ENCODE measurements at regions not wholly inside any gene's neighbourhood (a gene's known extent, or its start where the extent isn't known, plus 50 kb on each side); places are given as distances from the start of the nearest gene placed in this dataset.
"Not testable (repeated sequence)": the region's sequence is repeated elsewhere in the genome, so short reads cannot be mapped to it uniquely, and the experiment has no call there.

DNA sequence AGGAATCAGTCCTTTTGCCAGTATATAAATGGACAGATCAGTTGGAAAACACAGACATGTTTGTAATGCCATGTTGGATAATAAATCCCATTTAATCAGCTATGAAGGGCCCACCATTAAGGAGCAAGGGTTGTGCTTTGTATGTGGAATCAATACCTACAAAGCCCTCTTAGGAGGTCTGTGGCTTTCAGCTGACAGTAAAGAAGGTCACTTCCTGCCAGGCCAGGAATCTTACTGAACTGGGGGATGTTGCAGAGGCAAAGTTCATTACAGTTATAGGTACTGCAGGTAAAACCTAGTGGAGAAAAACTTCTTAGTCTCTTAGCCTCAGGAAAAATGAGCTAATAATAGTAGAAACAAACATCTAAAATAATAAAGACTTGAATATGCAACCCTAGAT lies 129.5 kb downstream of the FAM76B start:
- ATAC-seq: no peak

DNA sequence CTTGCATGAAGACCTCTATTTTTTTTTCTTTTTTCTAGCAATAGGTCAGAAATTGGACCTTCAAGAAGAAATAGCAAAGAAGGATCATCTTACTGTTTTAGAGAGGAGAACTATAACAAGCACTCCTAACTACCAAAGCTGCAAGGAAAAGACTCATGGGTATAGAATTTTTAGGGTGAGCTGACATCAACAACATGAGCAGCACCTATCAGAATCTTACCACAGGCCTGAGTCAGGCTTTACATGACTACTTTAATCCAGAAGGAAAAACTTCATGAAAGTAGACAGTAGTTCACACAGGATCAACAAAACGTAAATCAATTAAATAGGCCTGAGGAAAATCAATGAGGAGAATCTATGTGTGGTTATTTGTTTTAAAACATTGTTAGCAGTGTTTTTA lies 130.5 kb downstream of the FAM76B start:
- no peak for DNase-seq (ENCODE audit: low spot score)
- no peak for ATAC-seq

More for the DNA sequence above, 129.5 kb downstream of the FAM76B start:
- intact Hi-C loops (cut with DNase I): no loop called here
- DNase-seq (ENCODE audit: low spot score): no peak

DNA sequence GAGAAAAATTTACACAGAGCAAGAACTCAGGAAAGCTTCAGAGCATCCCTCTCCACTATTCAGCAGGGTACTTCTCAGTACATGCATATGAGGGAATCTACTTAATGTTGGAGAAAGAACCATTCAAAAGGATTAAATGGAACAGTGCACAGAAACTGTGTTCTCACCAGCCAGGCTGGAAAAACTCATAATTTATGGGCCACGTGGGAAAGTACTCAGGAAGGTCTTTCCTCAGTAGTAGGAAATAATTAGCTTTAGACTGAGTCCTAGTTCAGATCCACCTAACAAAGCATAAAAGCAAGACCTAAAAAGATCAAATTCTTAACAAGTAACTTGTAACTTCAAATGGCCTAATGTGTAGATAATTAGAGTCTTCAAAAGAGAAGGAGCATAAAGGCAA lies 134.0 kb downstream of the FAM76B start:
- no peak for DNase-seq (ENCODE audit: low spot score)
- peak; percentile 52 for ATAC-seq
- intact Hi-C loops (cut with DNase I): no loop called here

More for the DNA sequence above, 130.5 kb downstream of the FAM76B start:
- intact Hi-C loops (cut with DNase I): no loop called here

DNA sequence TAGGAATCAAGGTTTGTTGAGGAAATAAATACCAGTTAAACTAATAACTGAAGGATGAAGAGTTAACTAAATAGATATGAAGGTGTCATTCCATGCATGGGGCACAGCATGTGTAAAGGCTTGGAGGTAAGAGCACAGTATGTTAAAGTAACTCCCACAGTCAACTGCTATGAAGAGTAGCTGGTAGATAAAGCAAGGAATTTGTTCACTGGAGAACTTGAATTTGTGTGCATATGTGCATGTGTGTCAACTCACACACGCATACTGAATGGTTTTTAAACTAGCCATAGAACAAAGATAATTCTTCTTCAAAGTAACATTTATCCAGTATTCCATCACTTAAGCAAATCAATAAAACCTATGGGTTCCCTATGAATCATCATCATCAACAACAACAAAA lies 135.9 kb downstream of the FAM76B start:
- ATAC-seq (no peak), DNase-seq (ENCODE audit: low spot score) (no peak)
- intact Hi-C loops (cut with DNase I): no loop called here

DNA sequence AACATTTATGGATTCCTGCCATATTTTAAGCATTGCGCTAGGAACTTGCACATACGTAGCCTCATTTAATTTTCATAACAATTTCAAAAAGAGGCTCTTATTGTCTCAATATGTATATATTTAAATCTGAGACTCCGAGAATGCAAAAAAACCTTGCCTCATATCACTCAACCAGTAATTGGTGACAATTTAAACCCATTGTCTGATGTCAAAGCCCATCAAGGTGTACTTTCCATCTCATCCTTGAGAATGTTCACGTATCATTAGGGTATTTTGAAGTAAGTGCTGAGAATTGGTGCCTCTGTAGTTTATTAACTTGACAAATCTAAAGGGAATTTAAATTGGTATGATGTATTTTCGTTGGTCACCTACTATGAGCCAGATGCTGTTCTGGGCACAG lies 136.5 kb downstream of the FAM76B start:
- ATAC-seq (no peak), DNase-seq (ENCODE audit: low spot score) (no peak)
- intact Hi-C loops (cut with DNase I): no loop called here

DNA sequence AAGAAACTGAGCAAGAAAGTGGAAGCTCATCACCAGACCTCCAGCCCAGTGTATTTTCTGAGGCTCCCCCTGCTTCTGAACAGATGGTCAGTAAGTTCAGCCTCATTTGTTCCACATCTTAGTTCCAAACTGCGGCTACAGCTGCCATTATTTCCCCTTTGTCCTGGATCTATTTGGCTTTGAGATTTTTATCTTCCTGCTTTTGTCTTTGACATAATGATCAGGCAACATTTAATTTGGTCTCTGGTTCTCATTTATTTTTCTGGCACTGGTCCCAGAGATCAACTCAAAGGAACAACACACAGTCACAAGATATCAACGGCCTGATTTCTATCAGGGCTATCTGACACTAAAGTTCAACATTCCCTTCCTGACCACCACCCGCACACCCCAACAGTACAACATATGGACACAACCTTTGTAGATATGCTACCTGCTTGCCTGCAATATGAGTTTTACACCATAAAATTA lies 137.5 kb downstream of the FAM76B start:
- no peak for ATAC-seq
- intact Hi-C loops (cut with DNase I): no loop called here

DNA sequence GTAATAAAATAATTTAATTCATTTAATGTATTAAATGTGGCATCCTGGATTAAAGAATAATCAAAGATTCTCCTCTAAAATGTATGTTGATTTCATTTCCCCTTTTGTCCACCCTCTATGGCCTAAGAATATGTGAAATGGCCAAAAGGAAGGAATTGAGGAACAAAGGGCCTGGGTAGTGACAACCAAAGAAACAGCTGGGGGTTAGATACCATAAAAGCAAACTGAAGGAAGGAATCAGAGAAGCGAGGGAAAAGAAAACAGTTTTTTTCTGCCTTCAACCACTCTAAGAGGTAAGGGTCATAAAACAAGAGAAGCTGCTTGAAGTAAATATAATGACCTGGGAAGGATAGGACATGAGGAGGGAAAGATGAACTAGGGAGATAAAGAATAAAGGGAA lies 139.3 kb downstream of the FAM76B start:
- ATAC-seq (no peak), DNase-seq (ENCODE audit: low spot score) (no peak)
- intact Hi-C loops (cut with DNase I): no loop called here

More for the DNA sequence above, 137.5 kb downstream of the FAM76B start:
- no peak for DNase-seq (ENCODE audit: low spot score)

DNA sequence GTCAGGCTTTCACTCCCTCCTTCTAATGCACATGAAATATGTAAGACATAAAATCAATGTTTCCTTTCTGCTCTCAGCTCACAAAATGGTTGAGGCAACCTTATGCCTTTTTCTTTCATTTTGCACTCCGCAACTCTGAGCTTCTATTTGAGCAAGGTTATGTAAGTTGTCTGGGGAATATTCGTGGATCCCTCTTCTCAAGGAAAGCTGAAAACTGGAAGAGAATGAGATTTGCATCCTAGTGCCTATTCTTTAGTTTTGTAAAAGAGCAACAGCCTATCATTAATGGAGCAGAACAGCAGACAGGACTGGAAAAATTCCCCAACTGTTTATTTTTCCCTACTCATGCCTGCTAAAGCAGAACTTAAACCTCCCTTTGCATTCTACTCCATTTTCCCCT lies 141.7 kb downstream of the FAM76B start:
- no peak for ATAC-seq
- no peak for DNase-seq (ENCODE audit: low spot score)

DNA sequence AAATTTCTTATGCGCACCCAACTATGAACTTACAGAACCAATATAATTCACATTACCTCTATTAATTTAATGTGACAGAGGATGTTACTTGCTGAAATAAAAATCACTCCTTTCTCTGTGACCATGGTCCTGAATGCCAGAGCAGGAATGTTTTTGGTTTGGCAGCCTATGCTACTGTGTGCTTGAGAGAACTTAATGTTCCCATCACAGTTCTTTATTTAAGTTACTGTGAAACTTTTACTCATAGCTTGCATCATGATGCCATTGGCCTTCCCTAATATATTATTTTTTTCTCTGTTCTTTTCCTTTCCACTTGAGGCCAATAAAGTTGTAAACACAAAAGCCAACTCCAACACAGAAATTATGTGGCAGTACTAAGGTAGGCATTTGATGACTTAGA lies 142.2 kb downstream of the FAM76B start:
- ATAC-seq: peak; percentile 85
- no peak for DNase-seq (ENCODE audit: low spot score)
- intact Hi-C loops (cut with DNase I): no loop called here

More for the DNA sequence above, 141.7 kb downstream of the FAM76B start:
- intact Hi-C loops (cut with DNase I): no loop called here

DNA sequence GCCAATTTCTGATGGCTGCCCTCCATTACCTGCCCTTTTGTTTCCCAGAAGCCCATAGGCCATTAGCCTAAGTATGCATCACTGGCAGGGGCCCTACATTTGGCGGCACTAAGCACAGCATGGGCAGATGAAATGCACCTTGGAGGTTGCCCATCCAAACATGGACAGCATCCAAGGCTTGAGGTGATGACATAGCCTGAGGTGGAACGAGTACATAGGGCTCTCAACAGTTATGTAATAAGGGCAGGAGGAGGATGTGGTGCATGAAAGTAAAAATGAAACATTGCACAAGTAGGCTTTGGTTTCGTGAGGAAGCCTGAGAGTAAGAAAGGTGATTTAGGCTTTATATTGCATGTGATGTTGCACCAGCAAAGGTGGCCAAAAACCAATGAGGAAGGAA lies 148.1 kb downstream of the FAM76B start:
- ATAC-seq (peak; percentile 96), DNase-seq (ENCODE audit: low spot score) (no peak)
- intact Hi-C loops (cut with DNase I): no loop called here

DNA sequence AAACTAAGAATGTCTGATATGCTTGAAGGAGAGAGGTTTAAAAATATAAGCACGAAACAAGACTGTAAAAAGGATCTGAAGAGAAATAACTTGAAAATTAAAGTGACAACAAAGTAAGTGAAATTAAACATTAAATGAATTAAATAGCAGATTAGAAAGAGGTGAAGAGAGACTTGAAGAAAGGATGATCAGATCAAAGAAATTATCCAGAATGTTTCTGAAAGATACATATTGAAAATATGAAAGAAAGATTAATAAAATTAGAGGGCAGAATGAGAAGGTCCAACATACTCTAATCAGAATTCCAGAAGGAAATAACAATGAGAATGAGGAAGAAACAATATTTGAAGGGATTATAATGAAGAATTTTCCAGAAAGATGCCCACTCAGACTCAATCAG lies 151.1 kb downstream of the FAM76B start:
- ATAC-seq: no peak
- intact Hi-C loops (cut with DNase I): no loop called here
- no peak for DNase-seq (ENCODE audit: low spot score)

DNA sequence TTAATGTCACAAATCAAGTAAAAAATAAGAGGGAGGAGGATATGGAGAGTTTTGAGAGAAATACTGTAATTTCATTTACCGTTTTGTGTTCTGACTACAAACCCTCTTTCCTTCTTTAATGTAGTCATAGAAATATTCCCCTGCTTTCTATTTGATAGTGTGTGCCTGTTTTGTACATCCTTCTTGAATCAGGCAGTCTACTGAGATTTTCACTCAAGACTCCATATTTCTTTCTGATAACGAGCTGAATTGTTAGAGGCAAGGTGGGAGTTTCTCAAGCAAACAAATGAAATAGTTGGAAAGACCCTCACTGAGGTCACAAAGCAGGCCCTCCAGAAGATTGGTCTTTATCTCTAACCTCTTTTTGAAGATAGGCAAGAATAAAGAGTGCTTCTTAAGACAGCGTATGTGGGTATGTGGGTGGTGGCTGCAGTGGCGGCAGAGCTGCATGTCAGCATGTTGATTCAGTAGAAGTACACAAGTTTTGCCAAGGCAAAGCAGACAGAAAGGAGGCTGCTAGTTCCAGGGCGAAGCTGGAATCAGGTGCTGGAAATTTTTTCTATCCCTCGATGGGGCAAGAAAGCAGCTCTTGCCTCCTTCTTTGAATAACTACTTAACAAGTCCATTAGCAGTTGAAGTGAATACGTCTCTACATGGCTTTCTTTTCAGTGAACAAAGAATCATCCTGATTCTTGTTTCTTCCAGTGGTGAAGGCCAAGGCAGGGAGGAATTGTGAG lies 164.2 kb downstream of the FAM76B start:
- intact Hi-C loops (cut with DNase I): no loop called here
- DNase-seq (ENCODE audit: low spot score) (no peak), ATAC-seq (no peak)

DNA sequence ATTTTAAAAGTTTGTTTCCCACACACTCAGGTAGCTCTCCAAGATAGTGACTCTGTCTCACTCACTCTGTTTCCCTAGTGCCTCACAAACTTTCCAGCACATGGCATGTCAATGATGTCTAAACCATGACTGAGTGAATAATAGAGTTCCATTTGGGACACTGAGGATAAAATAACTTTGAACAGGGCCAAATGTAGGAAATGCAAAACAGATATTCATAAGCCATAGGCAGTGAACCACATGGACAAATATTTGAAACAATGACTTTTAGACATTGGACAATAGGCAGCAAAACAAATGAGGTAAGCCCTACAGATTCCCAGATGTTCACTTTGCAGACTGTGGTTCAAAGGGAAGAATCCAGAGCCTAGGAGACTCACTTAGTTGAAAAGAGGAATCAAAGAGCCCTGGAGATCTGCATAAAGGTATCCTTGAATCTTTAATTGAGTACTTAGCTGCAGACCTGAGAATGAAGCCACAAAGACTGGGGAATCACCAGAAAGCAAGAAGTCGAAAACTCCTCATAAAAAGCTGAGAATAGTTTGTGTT lies 173.3 kb downstream of the FAM76B start:
- intact Hi-C loops (cut with DNase I): no loop called here
- ATAC-seq: no peak
- DNase-seq (ENCODE audit: low spot score): no peak

DNA sequence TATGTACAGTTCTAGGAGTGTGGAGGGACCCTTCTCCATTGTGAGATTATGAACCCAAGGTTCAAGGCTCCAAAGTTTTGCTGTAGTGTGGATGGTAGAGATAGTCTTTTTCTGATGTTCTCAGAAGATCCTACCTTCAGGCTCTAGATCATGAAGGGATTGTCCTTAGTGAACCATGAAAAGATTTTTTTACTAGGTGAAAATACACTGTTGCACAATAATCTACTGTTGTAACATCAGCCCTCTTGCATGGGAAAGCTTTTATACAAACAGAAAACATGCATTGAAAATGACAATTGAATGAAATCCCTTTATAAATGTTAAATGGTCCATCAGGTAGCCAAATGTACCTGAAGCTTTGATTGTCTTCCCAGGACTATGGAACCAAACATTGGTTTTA lies 177.8 kb downstream of the FAM76B start:
- intact Hi-C loops (cut with DNase I): no loop called here
- ATAC-seq: no peak
- DNase-seq (ENCODE audit: low spot score): no peak

DNA sequence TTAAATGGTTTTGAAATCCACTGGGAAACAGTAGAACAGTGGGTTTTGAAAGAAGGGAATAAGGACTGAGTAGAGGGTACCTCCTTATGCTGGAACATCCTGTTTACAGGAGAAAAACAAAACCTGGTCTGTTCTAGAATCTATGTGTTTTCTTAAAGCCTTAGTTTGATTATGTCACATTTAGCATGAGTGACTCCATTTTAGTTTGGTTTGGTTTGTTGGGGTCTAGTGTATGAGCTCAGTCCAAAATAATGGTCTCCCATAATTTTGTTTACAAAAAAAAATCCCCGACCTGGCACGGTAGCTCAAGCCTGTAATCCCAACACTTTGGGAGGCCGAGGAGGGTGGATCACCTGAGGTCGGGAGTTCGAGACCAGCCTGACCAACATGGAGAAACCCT lies 179.4 kb downstream of the FAM76B start:
- ATAC-seq; DNase-seq (ENCODE audit: low spot score); intact Hi-C loops (cut with DNase I): not testable (repeated sequence)

DNA sequence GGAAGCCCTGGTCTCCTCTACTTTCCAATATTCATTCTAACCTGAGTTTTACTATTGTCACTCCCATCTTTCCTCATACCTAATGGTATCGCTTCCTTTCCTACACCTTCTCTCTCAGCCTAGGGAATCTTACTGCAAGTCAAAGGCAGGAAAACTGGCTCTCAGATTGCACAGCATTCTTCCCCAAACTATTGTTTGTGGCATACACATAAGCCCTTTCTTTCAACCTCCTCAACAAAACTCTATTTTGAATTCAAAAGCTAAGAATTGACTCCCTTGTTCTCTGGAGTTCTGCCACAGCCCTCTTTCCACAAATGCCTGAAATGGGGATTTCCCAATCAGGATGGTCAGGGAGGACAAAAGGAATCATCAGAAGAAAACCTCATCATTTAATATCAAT lies 181.5 kb downstream of the FAM76B start:
- DNase-seq (ENCODE audit: low spot score) (no peak), ATAC-seq (no peak)
- intact Hi-C loops (cut with DNase I): no loop called here

DNA sequence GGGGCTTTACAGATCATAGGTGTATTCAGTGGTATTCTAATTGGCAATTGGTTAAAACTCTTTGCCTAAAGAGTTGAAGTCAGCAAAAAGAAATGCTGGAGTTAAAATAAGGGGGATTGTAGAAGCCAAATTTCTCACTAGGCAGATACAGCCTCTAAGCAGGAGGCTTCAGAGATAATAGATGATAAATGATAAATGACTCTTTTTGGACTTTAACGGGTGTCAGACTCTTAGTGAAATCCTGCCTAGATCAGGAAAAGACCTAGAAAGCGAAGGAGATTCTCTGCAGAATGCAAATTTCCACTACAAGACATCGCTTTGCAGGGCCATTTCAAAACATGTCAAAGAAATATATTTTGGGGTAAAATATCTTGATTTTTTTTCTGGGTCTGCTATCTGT lies 182.8 kb downstream of the FAM76B start:
- DNase-seq (ENCODE audit: low spot score) (no peak), ATAC-seq (no peak)
- intact Hi-C loops (cut with DNase I): no loop called here

DNA sequence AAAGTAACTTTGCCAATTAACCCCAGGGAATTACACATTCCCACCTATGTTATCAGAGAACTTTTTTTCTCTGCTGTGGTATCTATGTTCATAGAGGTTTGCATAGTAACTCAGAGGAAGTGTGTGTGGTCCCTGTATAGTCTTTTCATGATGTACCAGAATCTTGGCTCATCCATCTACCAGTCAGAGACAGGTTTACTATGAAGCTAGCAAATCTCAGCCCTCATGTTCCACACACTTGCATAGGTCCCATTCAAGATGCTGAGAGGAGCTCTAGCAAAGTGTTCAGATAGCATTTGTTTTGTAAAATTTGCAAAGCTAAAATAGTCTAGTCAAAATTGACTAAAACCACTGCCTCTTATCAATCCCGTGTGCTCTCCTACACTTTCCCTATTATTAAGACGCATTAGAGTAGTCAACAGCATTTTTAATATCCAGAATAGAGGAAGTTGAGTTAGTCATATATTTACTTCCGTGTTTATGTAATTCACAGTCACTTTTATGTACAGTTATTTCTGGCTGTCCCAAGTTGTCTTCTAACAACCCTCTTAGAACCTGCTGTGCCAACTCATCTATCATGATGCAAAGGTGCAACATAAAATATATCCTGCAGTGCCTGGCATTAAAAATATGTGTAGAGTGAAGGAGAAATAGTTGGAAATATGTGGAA lies 184.2 kb downstream of the FAM76B start:
- no peak for ATAC-seq
- no peak for DNase-seq (ENCODE audit: low spot score)
- intact Hi-C loops (cut with DNase I): no loop called here

DNA sequence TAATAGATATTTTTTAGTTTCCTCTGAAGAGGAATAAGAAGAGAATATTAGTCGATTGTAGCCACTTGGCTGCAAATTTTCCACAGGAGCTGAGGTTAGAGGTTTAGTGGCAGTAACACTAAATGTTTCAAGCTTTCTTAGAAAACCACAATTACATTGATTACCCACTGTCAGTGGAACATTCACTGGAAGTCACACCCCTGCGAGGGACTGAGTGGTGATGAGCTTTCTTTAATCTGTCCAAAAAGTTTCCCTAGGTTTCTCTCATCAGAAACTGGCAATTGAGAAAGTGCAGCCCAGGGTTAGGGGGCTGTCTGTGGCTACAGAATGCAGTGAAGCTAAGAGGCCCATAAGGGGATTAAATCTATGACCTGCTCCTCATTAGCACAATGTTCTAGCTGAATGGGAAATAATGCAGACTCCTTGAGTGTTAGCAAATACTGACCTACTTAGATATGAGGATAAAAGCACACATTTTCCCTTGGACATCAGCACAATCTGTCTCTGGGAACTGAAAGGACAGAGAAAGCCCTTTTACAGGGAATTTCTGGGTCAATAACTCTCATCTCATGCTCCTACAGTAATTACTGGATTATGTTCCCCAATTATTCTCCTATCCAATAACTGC lies 189.5 kb downstream of the FAM76B start:
- peak; percentile 76 for ATAC-seq
- intact Hi-C loops (cut with DNase I): no loop called here
- no peak for DNase-seq (ENCODE audit: low spot score)

DNA sequence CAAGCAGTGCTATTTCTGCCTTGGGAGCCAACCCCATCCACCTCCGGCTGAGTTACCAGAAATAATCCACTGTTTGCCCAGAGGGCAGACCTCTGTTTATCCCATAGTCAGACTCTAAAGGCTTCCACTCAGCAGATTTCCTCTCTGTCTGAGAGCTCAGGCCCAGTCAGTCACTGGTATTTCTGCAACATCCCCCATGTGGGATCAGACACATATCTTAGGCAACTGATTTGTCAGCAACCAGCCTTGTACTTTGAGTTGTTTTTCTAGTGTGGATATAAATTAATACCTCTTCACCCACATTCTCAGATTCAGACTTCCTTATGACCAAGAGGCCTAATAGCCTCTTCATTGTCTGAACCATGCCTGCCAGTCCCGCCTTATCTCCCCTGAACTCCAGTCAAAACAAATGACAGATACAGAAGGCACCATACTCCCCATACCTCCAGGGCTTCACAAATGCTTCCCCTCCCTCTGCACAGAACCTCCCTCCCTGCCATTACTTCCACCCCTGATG lies 193.6 kb downstream of the FAM76B start:
- intact Hi-C loops (cut with DNase I): no loop called here
- no peak for ATAC-seq
- no peak for DNase-seq (ENCODE audit: low spot score)
